Panc1 (cell line): ENCODE measurements at regions not wholly inside any gene's neighbourhood (a gene's known extent, or its start where the extent isn't known, plus 50 kb on each side); places are given as distances from the start of the nearest gene placed in this dataset.

Source experiments
- CTCF ChIP-seq: fragments of 450-650 bp; IDR thresholded peaks from 2 replicates; pipeline ENCODE4 v1.5.1; 2017; ENCODE audit warnings: mild to moderate bottlenecking
- POLR2AphosphoS5 ChIP-seq: IDR thresholded peaks from 2 replicates; pipeline ENCODE4 v1.6.1; 2012; ENCODE audit warnings: mild to moderate bottlenecking, low read depth, low read length, moderate library complexity
- TCF7L2 ChIP-seq: IDR thresholded peaks from 2 replicates; pipeline ENCODE4 v1.6.1; 2011; ENCODE audit warnings: mild to moderate bottlenecking, low read depth, low read length, inconsistent platforms

- TF ChIP-seq CTCF (no peak), POLR2AphosphoS5 (no peak), TCF7L2 (no peak)
Measured at GRCh38 chr13:65560936-65561335, 1669.2 kb downstream of the PCDH9 start.
